ENCODE measurements at regions not wholly inside any gene's neighbourhood (a gene's known extent, or its start where the extent isn't known, plus 50 kb on each side); places are given as distances from the start of the nearest gene placed in this dataset.

DNA sequence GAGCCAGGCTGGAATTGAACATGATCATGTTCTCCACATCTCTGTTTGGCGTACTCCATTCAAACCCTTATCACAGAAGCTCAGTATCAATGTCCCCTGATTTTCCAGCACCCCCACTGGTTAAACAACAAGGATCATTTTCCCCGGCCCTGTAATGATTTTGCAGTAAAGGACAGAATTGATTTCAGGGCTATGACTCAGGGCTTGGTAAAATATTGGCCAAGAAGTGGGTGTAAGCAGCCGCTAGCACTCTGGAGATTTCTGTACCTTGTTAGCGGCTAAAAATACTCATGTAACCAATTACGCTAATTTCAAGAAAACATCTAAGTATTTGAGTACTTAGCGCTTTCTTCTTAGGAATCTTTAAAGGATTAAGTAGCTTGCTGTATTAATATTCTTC, 69.5 kb upstream of the FNDC3A start:
- TF ChIP-seq ELF4 (IDR thresholded peaks at IDR 0.05) (no peak), BHLHE40 (IDR thresholded peaks at IDR 0.05; ENCODE audit: borderline replicate concordance) (no peak), ARNT (IDR thresholded peaks at IDR 0.05) (no peak), FOXM1 (IDR thresholded peaks at IDR 0.05; ENCODE audit: borderline replicate concordance) (no peak), SP1 (IDR thresholded peaks at IDR 0.05) (no peak), NFRKB (IDR thresholded peaks at IDR 0.05) (no peak), HDGF (IDR thresholded peaks at IDR 0.05; ENCODE audit: borderline replicate concordance) (no peak), TARDBP (IDR thresholded peaks at IDR 0.05) (no peak), LEF1 (IDR thresholded peaks at IDR 0.05; ENCODE audit: borderline replicate concordance) (no peak), FOXA1 (IDR thresholded peaks at IDR 0.05) (no peak), FOXK2 (IDR thresholded peaks at IDR 0.05) (no peak), L3MBTL2 (conservative IDR thresholded peaks at IDR 0.05) (no peak), CTBP1 (IDR thresholded peaks at IDR 0.05; ENCODE audit: borderline replicate concordance) (no peak)
- TF ChIP-seq, protein P1, sequence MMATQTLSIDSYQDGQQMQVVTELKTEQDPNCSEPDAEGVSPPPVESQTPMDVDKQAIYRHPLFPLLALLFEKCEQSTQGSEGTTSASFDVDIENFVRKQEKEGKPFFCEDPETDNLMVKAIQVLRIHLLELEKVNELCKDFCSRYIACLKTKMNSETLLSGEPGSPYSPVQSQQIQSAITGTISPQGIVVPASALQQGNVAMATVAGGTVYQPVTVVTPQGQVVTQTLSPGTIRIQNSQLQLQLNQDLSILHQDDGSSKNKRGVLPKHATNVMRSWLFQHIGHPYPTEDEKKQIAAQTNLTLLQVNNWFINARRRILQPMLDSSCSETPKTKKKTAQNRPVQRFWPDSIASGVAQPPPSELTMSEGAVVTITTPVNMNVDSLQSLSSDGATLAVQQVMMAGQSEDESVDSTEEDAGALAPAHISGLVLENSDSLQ (IDR thresholded peaks at IDR 0.05) = no peak

Data from HEK293T (cell line).